Lower lobe of right lung (tissue), 2 donors: ENCODE measurements at regions not wholly inside any gene's neighbourhood (a gene's known extent, or its start where the extent isn't known, plus 50 kb on each side); places are given as distances from the start of the nearest gene placed in this dataset.

Experiments
- ATAC-seq, 2 donors: fragments of 200-7000 bp; cut with Tn5 transposase; one replicate each; pipeline ENCODE4 v1.9.1; 2020 to 2022; ENCODE audit warnings: mild to moderate bottlenecking in 2 of 2, moderate library complexity in 2 of 2
- DNase-seq: peaks from one replicate; pipeline ENCODE4 v3.0.0-alpha.2; 2020
- H3K27ac ChIP-seq: fragments of 200-600 bp; one replicate; pipeline ENCODE4 v1.8.0; 2022
- H3K27me3 ChIP-seq: fragments of 200-600 bp; one replicate; pipeline ENCODE4 v1.8.0; 2022; ENCODE audit warnings: low read depth
- H3K36me3 ChIP-seq: fragments of 200-600 bp; one replicate; pipeline ENCODE4 v1.8.0; 2022; ENCODE audit warnings: mild to moderate bottlenecking
- H3K4me1 ChIP-seq: fragments of 200-600 bp; one replicate; pipeline ENCODE4 v1.8.0; 2022
- H3K4me3 ChIP-seq: fragments of 200-600 bp; one replicate; pipeline ENCODE4 v1.8.0; 2022; ENCODE audit warnings: mild to moderate bottlenecking
- H3K9me3 ChIP-seq: fragments of 200-600 bp; one replicate; pipeline ENCODE4 v1.8.0; 2022
- intact Hi-C: fragments of 100-400 bp; cut with DNase I; formaldehyde crosslinking; loops from one replicate; pipeline ENCODE4 v1.11.0; 2022
- TF ChIP-seq, protein P1 (sequence below): fragments of 200-600 bp; IDR thresholded peaks from one replicate; pipeline ENCODE4 v1.8.0; 2022; ENCODE audit warnings: antibody characterized with exemption, mild to moderate bottlenecking
- donor health status: DM: no; HTN: yes; CAD: no; lungs with severe emphysema.

DNA sequence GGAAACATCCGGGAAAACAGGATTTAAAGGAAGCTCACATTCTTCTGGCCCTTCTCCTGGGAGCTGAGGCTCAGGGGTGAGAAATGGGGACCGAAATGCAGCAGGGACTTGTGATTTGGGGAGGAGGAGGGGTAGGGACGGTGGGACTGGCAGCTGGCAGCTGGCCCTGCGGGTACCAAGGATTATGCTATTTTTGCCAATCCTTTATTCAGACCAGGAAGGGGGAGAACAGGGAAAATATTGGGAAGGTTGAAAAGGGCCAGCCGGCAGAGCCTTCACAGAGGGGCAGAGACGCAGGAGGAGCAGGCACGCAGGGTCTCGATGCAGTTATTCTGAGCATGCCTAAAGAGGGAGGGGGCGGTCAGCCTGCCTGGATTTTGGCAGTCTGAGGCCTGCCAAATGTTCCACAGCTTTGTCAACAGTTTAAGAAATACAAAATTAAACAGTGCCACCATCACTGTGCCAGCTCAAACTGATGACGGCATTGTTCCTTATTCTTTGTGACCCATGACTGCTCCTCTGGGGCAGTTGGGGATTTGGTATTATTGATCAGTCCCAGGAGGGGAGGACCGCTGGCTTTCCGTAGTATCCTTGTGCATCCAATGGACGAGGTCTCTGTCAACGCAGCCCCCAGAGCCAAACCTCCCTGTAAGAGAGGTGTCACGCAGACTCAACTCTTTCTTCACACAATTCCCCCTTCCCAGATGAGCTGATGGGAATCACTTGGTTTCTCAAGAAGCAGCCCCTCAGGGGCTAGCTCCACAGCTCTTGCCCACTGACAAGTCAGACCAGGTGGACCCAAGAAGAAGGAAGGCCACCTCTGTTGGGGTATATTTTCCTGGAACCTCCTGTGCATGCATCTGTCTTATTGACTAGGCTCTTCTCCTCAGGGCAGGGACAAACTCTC, 553.3 kb downstream of the BNC2 start:
- intact Hi-C loops: no loop called here
- DNase-seq (no peak), ATAC-seq (no peak)
- H3K36me3 ChIP-seq: no peaks in the 10 kb centered on the region
- H3K4me3 ChIP-seq: no peak overlapping the region
- TF ChIP-seq, protein P1, sequence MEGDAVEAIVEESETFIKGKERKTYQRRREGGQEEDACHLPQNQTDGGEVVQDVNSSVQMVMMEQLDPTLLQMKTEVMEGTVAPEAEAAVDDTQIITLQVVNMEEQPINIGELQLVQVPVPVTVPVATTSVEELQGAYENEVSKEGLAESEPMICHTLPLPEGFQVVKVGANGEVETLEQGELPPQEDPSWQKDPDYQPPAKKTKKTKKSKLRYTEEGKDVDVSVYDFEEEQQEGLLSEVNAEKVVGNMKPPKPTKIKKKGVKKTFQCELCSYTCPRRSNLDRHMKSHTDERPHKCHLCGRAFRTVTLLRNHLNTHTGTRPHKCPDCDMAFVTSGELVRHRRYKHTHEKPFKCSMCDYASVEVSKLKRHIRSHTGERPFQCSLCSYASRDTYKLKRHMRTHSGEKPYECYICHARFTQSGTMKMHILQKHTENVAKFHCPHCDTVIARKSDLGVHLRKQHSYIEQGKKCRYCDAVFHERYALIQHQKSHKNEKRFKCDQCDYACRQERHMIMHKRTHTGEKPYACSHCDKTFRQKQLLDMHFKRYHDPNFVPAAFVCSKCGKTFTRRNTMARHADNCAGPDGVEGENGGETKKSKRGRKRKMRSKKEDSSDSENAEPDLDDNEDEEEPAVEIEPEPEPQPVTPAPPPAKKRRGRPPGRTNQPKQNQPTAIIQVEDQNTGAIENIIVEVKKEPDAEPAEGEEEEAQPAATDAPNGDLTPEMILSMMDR: no peak
- H3K27ac ChIP-seq: no peak overlapping the region
- no peaks in the 10 kb centered on the region for H3K9me3 ChIP-seq
- no peaks in the 10 kb centered on the region for H3K4me1 ChIP-seq
- H3K27me3 ChIP-seq: no peaks in the 10 kb centered on the region

DNA sequence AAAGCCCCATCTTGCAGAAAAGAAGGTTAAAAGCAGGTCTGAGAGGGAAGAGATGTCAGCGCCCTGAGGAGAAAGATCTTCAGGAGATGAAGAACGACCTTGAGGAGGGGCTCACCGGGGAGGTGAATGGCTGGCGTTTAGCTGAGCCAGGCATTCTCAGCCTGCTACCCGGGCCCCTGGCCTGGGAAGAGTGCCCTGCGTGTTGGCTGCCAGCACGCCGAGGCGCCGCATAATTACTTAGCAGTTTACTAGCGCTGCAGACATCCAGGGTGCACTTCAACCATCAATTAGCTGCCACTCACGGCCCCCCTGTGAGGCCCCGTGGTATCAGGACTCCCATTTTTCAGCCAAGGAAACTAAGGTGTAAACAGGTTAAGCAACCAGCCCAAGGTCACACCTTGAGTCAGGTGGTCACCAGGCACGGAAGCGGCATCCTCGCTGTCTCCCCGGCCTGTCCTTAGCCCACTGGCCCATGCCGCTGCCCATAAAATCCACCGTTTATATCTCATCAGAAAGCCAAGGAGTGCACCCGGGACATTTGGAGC, 551.9 kb downstream of the BNC2 start:
- no peak for DNase-seq
- no peaks in the 10 kb centered on the region for H3K4me1 ChIP-seq
- intact Hi-C loops: no loop called here

DNA sequence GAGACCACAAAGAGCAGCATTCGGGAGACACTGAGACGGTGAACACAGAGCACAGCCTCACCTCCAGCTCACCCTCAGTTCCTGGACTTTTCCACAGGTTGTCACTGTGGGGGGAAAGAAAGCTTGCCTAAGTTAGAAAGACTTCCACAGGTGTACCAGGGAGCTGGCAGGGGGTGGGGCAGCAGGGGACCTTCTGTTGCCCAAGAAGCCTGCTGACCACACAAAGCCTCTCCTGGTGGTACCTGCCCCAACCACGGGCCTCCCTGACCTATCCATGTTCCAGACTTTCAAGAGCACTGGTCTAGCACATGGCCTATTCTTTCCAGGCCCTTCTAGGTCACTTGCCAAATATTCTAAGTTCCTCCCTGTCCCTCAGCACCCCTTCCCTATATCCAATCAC, 550.8 kb downstream of the BNC2 start:
- intact Hi-C loops: no loop called here
- DNase-seq: no peak
- TF ChIP-seq, protein P1: no peak
- Histone ChIP-seq H3K9me3 (no peaks in the 10 kb centered on the region), H3K4me3 (no peak overlapping the region), H3K27ac (no peak overlapping the region), H3K27me3 (no peaks in the 10 kb centered on the region), H3K36me3 (no peaks in the 10 kb centered on the region), H3K4me1 (no peaks in the 10 kb centered on the region)
- ATAC-seq: no peak

More for the DNA sequence above, 551.9 kb downstream of the BNC2 start:
- no peak for ATAC-seq
- H3K9me3 ChIP-seq: no peaks in the 10 kb centered on the region
- H3K27me3 ChIP-seq: no peaks in the 10 kb centered on the region
- H3K27ac ChIP-seq: no peak overlapping the region
- TF ChIP-seq, protein P1: no peak
- no peaks in the 10 kb centered on the region for H3K36me3 ChIP-seq
- H3K4me3 ChIP-seq: no peak overlapping the region

DNA sequence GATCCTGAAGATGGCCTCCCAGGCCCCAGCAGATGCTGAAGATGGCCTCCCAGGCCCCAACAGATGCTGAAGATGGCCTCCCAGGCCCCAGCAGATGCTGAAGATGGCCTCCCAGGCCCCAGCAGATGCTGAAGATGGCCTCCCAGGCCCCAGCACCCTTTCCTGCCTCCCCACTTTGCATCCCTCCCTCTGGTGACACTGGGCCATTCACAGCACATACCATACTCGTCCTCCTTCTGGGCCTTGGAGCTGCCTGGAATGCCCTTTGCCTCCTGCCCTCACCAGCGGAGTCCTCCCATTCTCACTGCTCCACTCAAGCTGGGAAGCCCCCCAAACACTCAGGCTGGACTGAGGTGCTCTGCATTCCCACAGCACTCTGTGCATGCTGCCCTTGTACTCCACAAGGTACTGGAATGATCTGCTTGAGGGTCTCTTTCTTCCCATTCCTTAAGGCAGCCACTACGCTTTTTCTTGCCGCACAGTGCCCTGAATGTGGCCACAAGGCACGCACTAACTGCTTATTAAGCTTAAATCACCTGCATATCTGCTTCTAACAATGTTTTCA, 550.0 kb downstream of the BNC2 start:
- Histone ChIP-seq H3K36me3 (no peaks in the 10 kb centered on the region), H3K4me3 (no peak overlapping the region), H3K9me3 (no peaks in the 10 kb centered on the region), H3K27me3 (no peaks in the 10 kb centered on the region), H3K27ac (no peak overlapping the region), H3K4me1 (no peaks in the 10 kb centered on the region)
- intact Hi-C loops: no loop called here
- ATAC-seq (no peak), DNase-seq (no peak)
- TF ChIP-seq, protein P1: no peak

DNA sequence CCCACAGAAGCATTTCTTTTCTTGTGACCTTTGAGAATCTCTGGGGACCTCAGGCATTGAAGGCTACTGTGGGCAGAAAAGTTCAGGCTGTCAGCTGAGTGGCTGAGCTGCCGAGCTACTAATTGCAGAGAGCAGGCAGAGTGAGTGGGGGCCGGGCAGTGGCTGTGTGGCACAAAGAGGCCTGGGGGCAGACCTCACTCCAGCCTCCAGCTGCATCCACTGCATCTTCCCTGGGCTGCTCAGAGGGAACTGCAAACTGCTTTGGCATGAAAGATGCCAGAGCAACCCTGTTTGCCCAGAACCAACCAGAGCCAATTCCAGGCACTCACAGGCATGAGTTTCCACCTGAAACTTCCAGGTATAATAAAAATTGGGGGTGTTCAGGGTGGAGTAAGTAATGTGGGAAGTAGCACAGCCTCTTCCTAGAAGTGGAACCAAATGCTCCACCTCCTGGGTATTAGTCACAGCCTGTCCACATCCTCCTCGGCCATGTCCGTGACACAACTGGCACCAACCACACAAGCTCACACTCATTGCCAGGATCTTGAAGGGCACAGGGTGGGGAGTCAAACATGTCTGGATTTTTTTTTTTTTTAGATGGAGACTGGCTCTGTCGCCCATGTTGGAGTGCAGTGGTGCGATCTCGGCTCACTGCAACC, 548.9 kb downstream of the BNC2 start:
- TF ChIP-seq, protein P1: no peak
- H3K9me3 ChIP-seq: no peaks in the 10 kb centered on the region
- ATAC-seq (peak; percentile 56 to 59), DNase-seq (no peak)
- no peaks in the 10 kb centered on the region for H3K36me3 ChIP-seq
- no peaks in the 10 kb centered on the region for H3K4me1 ChIP-seq
- no peaks in the 10 kb centered on the region for H3K27me3 ChIP-seq
- intact Hi-C loops: no loop called here
- H3K4me3 ChIP-seq: no peak overlapping the region
- H3K27ac ChIP-seq: no peak overlapping the region
